HL-60 (cell line): ENCODE measurements at regions not wholly inside any gene's neighbourhood (a gene's known extent, or its start where the extent isn't known, plus 50 kb on each side); places are given as distances from the start of the nearest gene placed in this dataset.

Experiments
- GABPA ChIP-seq: IDR thresholded peaks from 2 replicates; pipeline ENCODE4 v1.6.1; 2012; ENCODE audit warnings: low read depth
- POLR2AphosphoS5 ChIP-seq: IDR thresholded peaks from 2 replicates; pipeline ENCODE4 v1.6.1; 2012; ENCODE audit warnings: low read depth
- REST ChIP-seq: IDR thresholded peaks from 2 replicates; pipeline ENCODE4 v1.6.1; 2012; ENCODE audit warnings: low read depth; ENCODE audit not compliant: insufficient replicate concordance
- SPI1 ChIP-seq: IDR thresholded peaks from 2 replicates; pipeline ENCODE4 v1.6.1; 2012; ENCODE audit warnings: low read depth, mild to moderate bottlenecking, borderline replicate concordance
- TF ChIP-seq, protein P1 (sequence below): IDR thresholded peaks from one replicate; pipeline ENCODE4 v1.5.1; 2011; ENCODE audit warnings: low read length, control low read depth, inconsistent platforms; ENCODE audit not compliant: insufficient read depth

GRCh38 chr20:24765316-24766142 is 183.5 kb upstream of the CST7 start:
- TF ChIP-seq POLR2AphosphoS5 (no peak), GABPA (no peak), SPI1 (no peak), REST (no peak)
- TF ChIP-seq, protein P1, sequence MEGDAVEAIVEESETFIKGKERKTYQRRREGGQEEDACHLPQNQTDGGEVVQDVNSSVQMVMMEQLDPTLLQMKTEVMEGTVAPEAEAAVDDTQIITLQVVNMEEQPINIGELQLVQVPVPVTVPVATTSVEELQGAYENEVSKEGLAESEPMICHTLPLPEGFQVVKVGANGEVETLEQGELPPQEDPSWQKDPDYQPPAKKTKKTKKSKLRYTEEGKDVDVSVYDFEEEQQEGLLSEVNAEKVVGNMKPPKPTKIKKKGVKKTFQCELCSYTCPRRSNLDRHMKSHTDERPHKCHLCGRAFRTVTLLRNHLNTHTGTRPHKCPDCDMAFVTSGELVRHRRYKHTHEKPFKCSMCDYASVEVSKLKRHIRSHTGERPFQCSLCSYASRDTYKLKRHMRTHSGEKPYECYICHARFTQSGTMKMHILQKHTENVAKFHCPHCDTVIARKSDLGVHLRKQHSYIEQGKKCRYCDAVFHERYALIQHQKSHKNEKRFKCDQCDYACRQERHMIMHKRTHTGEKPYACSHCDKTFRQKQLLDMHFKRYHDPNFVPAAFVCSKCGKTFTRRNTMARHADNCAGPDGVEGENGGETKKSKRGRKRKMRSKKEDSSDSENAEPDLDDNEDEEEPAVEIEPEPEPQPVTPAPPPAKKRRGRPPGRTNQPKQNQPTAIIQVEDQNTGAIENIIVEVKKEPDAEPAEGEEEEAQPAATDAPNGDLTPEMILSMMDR, result no peak
